Tibial nerve (tissue), 4 donors: ENCODE measurements at regions not wholly inside any gene's neighbourhood (a gene's known extent, or its start where the extent isn't known, plus 50 kb on each side); places are given as distances from the start of the nearest gene placed in this dataset.
"Not testable (repeated sequence)": the region's sequence is repeated elsewhere in the genome, so short reads cannot be mapped to it uniquely, and the experiment has no call there.

Source experiments
- DNase-seq, 2 donors: peaks; one replicate each; pipeline ENCODE4 v3.0.0-alpha.2; 2019; ENCODE audit warnings: low spot score in 2 of 2
- H3K27ac ChIP-seq, 4 donors: fragments of 200-600 bp; sonication (generic) in 3 of 4; one replicate each; pipeline ENCODE4 v1.5.1; 2017 to 2019; ENCODE audit warnings: mild to moderate bottlenecking in 1 of 4
- H3K27me3 ChIP-seq, 2 donors: fragments of 200-600 bp; sonication (generic) in 1 of 2; one replicate each; pipeline versions ENCODE4 v1.5.1 to v1.6.0; 2017 to 2019
- H3K36me3 ChIP-seq, 3 donors: fragments of 200-600 bp; sonication (generic); one replicate each; pipeline ENCODE4 v1.5.1; 2018 to 2019
- H3K4me1 ChIP-seq, 4 donors: fragments of 200-600 bp; sonication (generic) in 3 of 4; one replicate each; pipeline ENCODE4 v1.5.1; 2017 to 2019
- H3K4me3 ChIP-seq, 4 donors: fragments of 200-600 bp; sonication (generic) in 3 of 4; one replicate each; pipeline ENCODE4 v1.5.1; 2017 to 2019; ENCODE audit warnings: mild to moderate bottlenecking in 1 of 4, moderate library complexity in 1 of 4
- H3K9me3 ChIP-seq, 4 donors: fragments of 200-600 bp; sonication (generic) in 3 of 4; one replicate each; pipeline ENCODE4 v1.5.1; 2017 to 2019
- CTCF ChIP-seq, 5 experiments: fragments of 200-600 bp in 3 of 5; fragments of 450-650 bp in 2 of 5; sonication (generic) in 3 of 5; IDR thresholded peaks; one replicate each; pipeline ENCODE4 v1.5.1; 2016 to 2019; ENCODE audit warnings: antibody characterized with exemption in 5 of 5, mild to moderate bottlenecking in 3 of 5, moderate library complexity in 2 of 5
- EP300 ChIP-seq, 2 donors: sonication (generic); formaldehyde crosslinking; IDR thresholded peaks; one replicate each; pipeline ENCODE4 v1.6.1; 2017; ENCODE audit warnings: antibody characterized with exemption in 2 of 2, mild to moderate bottlenecking in 1 of 2
- POLR2A ChIP-seq, 2 donors: fragments of 450-650 bp; IDR thresholded peaks; one replicate each; pipeline ENCODE4 v1.6.1; 2017; ENCODE audit warnings: antibody characterized with exemption in 2 of 2, mild to moderate bottlenecking in 2 of 2, moderate library complexity in 2 of 2
- WGBS, 2 donors: methylation state at CpG; one replicate each; pipeline ENCODE4 v1.1.5; 2018; 5-methylcytosine and 5-hydroxymethylcytosine counted together

DNA sequence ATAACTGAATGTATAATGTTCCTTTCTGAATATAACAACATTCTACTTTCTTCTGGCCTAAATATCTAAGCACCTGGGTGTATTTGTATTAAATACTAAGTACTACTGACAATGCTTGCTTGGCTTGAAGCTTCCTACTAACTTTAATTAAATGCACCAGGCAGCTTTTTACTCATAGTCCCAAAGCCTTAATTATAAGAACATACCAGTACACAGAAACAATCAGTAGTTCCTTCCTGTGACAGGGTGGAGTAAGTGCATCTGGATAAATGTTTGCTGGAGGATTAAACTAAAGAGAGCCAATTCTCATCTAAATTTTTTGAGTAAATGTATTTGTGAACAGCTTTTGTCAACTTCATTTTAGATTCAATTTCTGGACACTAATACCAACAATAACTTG lies 558.6 kb upstream of the SEMA6A start:
- TF ChIP-seq CTCF (IDR thresholded peaks at IDR 0.05) (no peak), EP300 (IDR thresholded peaks at IDR 0.05) (no peak), POLR2A (IDR thresholded peaks at IDR 0.05) (no peak)
- DNase-seq = no peak
- H3K27me3 ChIP-seq = no peaks in the 10 kb centered on the region

DNA sequence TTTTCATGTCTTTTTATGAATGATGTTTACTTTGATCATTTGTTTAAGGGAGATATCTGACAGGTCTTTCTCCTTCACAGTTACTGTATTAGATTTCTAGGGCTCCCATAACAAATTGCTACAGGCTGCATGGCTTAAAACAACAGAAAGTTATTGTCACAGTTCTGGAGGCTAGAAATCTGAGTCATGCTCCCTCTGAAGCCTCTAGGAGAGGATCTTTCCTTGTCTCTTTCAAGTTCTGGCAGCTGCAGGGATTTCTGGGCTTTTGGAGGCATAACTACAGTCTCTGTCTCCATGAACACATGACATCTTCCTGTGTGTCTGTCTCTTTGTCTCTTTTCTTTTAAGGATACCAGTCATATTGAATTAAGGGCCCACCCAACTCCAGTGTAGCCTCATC lies 557.3 kb upstream of the SEMA6A start:
- H3K27ac ChIP-seq = no peak overlapping the region
- no peaks in the 10 kb centered on the region for H3K27me3 ChIP-seq
- TF ChIP-seq CTCF (IDR thresholded peaks at IDR 0.05) (no peak), POLR2A (IDR thresholded peaks at IDR 0.05) (no peak), EP300 (IDR thresholded peaks at IDR 0.05) (no peak)
- no peaks in the 10 kb centered on the region for H3K9me3 ChIP-seq
- no peaks in the 10 kb centered on the region for H3K4me1 ChIP-seq
- no peak overlapping the region for H3K4me3 ChIP-seq
- no peak for DNase-seq
- H3K36me3 ChIP-seq = no peaks in the 10 kb centered on the region

More for the DNA sequence above, 558.6 kb upstream of the SEMA6A start:
- no peak overlapping the region for H3K4me3 ChIP-seq
- no peak overlapping the region for H3K27ac ChIP-seq
- no peaks in the 10 kb centered on the region for H3K36me3 ChIP-seq
- no peaks in the 10 kb centered on the region for H3K4me1 ChIP-seq
- H3K9me3 ChIP-seq = no peaks in the 10 kb centered on the region

GRCh38 chr5:117131048-117131679 lies 556.5 kb upstream of the SEMA6A start:
- no peak for TF ChIP-seq POLR2A (IDR thresholded peaks at IDR 0.05)
- no peak for TF ChIP-seq EP300 (IDR thresholded peaks at IDR 0.05)
- TF ChIP-seq CTCF (IDR thresholded peaks at IDR 0.05) = no peak
- WGBS, 2 donors = 75 to 81% methylated on average over 3 of the region's 3 CpGs
- Histone ChIP-seq H3K27ac (no peak overlapping the region), H3K27me3 (no peaks in the 10 kb centered on the region), H3K9me3 (no peaks in the 10 kb centered on the region), H3K4me1 (no peaks in the 10 kb centered on the region), H3K36me3 (no peaks in the 10 kb centered on the region), H3K4me3 (no peak overlapping the region)
- no peak for DNase-seq

GRCh38 chr5:117118499-117118898 lies 543.9 kb upstream of the SEMA6A start:
- WGBS, 2 donors = 93 to 96% methylated on average over 1 of the region's 1 CpG
- Histone ChIP-seq H3K9me3 (peaks cover 0 to 6% (median 2%) of the 10 kb centered on the region in 4 donors), H3K4me3 (no peak overlapping the region), H3K27ac (no peak overlapping the region), H3K27me3 (no peaks in the 10 kb centered on the region), H3K36me3 (no peaks in the 10 kb centered on the region), H3K4me1 (no peaks in the 10 kb centered on the region)
- no peak for DNase-seq
- TF ChIP-seq CTCF (IDR thresholded peaks at IDR 0.05) (no peak), EP300 (IDR thresholded peaks at IDR 0.05) (no peak), POLR2A (IDR thresholded peaks at IDR 0.05) (no peak)

GRCh38 chr5:117117314-117117713 lies 542.7 kb upstream of the SEMA6A start:
- H3K27me3 ChIP-seq, H3K27ac ChIP-seq, H3K4me1 ChIP-seq, H3K36me3 ChIP-seq, DNase-seq, H3K4me3 ChIP-seq, H3K9me3 ChIP-seq: not testable (repeated sequence)
- 63 to 81% methylated on average over 4 to 6 of the region's 6 CpGs for WGBS, 2 donors

DNA sequence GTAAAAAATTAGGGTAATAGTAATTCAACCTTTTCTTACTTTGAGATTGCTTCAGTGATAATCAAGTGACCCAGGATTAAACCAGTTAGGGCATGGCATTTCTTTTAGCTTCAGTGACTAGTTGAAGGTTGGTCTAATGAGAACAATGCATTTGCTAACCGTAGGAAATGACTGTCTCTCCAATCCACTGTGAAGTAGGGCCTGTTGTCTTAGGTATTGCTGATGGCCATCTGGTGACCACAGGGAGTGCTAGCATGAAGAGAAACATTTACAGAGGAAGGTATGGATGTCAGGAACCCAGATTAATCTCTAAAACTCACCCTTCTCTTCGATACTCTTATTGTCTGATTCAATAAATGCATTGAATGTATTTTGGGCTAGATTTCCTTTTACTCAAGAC lies 535.9 kb upstream of the SEMA6A start:
- H3K27me3 ChIP-seq = no peaks in the 10 kb centered on the region

More for the DNA sequence above, 535.9 kb upstream of the SEMA6A start:
- DNase-seq = no peak
- H3K9me3 ChIP-seq = no peaks in the 10 kb centered on the region
- no peaks in the 10 kb centered on the region for H3K36me3 ChIP-seq
- H3K4me1 ChIP-seq = no peaks in the 10 kb centered on the region
- TF ChIP-seq EP300 (IDR thresholded peaks at IDR 0.05) (no peak), CTCF (IDR thresholded peaks at IDR 0.05) (no peak), POLR2A (IDR thresholded peaks at IDR 0.05) (no peak)
- 78 to 79% methylated on average over 2 of the region's 2 CpGs for WGBS, 2 donors
- no peak overlapping the region for H3K4me3 ChIP-seq
- H3K27ac ChIP-seq = no peak overlapping the region
